GM23248 (cell line): ENCODE measurements at regions not wholly inside any gene's neighbourhood (a gene's known extent, or its start where the extent isn't known, plus 50 kb on each side); places are given as distances from the start of the nearest gene placed in this dataset.

Experiments
- DNase-seq: peaks from one replicate; pipeline ENCODE4 v3.0.0-alpha.2; 2015
- H2AFZ ChIP-seq: fragments of 200-600 bp; sonication (generic); 2 replicates; pipeline ENCODE4 v1.6.1; 2016; ENCODE audit warnings: antibody characterized with exemption
- H3F3A ChIP-seq: fragments of 200-600 bp; sonication (generic); 2 replicates; pipeline ENCODE4 v1.6.1; 2016; ENCODE audit warnings: mild to moderate bottlenecking, antibody characterized with exemption, mixed run types; ENCODE audit not compliant: insufficient read depth
- H3K27ac ChIP-seq: fragments of 200-600 bp; sonication (generic); 2 replicates; pipeline ENCODE4 v1.5.1; 2016; ENCODE audit warnings: mild to moderate bottlenecking
- H3K27me3 ChIP-seq: fragments of 200-600 bp; sonication (generic); replicated peaks from 2 replicates; pipeline ENCODE4 v1.6.1; 2016; ENCODE audit warnings: mild to moderate bottlenecking; ENCODE audit not compliant: insufficient read depth
- H3K36me3 ChIP-seq: fragments of 200-600 bp; sonication (generic); 2 replicates; pipeline ENCODE4 v1.6.1; 2016; ENCODE audit warnings: low read depth, mild to moderate bottlenecking
- H3K4me1 ChIP-seq: fragments of 200-600 bp; sonication (generic); 2 replicates; pipeline ENCODE4 v1.6.1; 2016; ENCODE audit warnings: mild to moderate bottlenecking; ENCODE audit not compliant: insufficient read depth
- H3K4me2 ChIP-seq: fragments of 200-600 bp; sonication (generic); one replicate; pipeline ENCODE4 v1.6.1; 2016; ENCODE audit warnings: mild to moderate bottlenecking; ENCODE audit not compliant: unreplicated experiment
- H3K4me3 ChIP-seq: fragments of 200-600 bp; sonication (generic); 2 replicates; pipeline ENCODE4 v1.5.1; 2016; ENCODE audit warnings: mild to moderate bottlenecking
- H3K79me2 ChIP-seq: fragments of 200-600 bp; sonication (generic); 2 replicates; pipeline ENCODE4 v1.6.1; 2016; ENCODE audit warnings: mild to moderate bottlenecking; ENCODE audit not compliant: insufficient read depth
- H3K9ac ChIP-seq: fragments of 200-600 bp; sonication (generic); 2 replicates; pipeline ENCODE4 v1.6.1; 2016; ENCODE audit warnings: mild to moderate bottlenecking
- H3K9me2 ChIP-seq: fragments of 200-600 bp; sonication (generic); 2 replicates; pipeline ENCODE4 v1.6.1; 2016; ENCODE audit warnings: mixed run types, mild to moderate bottlenecking, moderate library complexity; ENCODE audit not compliant: insufficient read depth
- H3K9me3 ChIP-seq: fragments of 200-600 bp; sonication (generic); one replicate; pipeline ENCODE4 v1.6.1; 2017; ENCODE audit warnings: low read depth
- H4K20me1 ChIP-seq: fragments of 200-600 bp; sonication (generic); 2 replicates; pipeline ENCODE4 v1.6.0; 2016; ENCODE audit not compliant: insufficient read depth
- EZH2 ChIP-seq: fragments of 200-600 bp; sonication (generic); IDR thresholded peaks from 2 replicates; pipeline ENCODE4 v1.6.1; 2018; ENCODE audit warnings: antibody characterized with exemption, mild to moderate bottlenecking; ENCODE audit not compliant: insufficient read depth, poor library complexity, severe bottlenecking
- EZH2phosphoT487 ChIP-seq: fragments of 200-600 bp; sonication (generic); IDR thresholded peaks from 2 replicates; pipeline ENCODE4 v1.6.1; 2018; ENCODE audit warnings: antibody characterized with exemption, moderate library complexity, mild to moderate bottlenecking, low read depth; ENCODE audit not compliant: insufficient read depth
- WGBS, 2 experiments: methylation state at CpG; one replicate each; pipeline ENCODE4 v1.1.6; 2015 to 2017; ENCODE audit warnings: low lambda C conversion rate in 2 of 2, low coverage in 1 of 2; ENCODE audit errors: missing lambda C conversion rate in 2 of 2; 5-methylcytosine and 5-hydroxymethylcytosine counted together
- in situ Hi-C: fragments of 300-500 bp; cut with MboI; formaldehyde crosslinking; loops from 2 replicates; pipeline ENCODE4 v1.15.0; 2020

- H3K4me2 ChIP-seq = no peak overlapping the region
- in situ Hi-C loops = no loop called here
- no peaks in the 10 kb centered on the region for H3K79me2 ChIP-seq
- H3K27me3 ChIP-seq = no peaks in the 10 kb centered on the region
- H3K9me3 ChIP-seq = no peaks in the 10 kb centered on the region
- 0 out of 2 replicates have a peak, but pooled peaks cover 3% of the 10 kb centered on the region for H3K4me1 ChIP-seq
- no peaks in the 10 kb centered on the region for H3F3A ChIP-seq
- H4K20me1 ChIP-seq = no peaks in the 10 kb centered on the region
- no peak overlapping the region for H3K27ac ChIP-seq
- DNase-seq = no peak
- 66 to 74% methylated on average over 2 of the region's 2 CpGs for WGBS, 2 experiments
- H3K9ac ChIP-seq = no peak overlapping the region
- H2AFZ ChIP-seq = no peak overlapping the region
- no peaks in the 10 kb centered on the region for H3K9me2 ChIP-seq
- H3K36me3 ChIP-seq = no peaks in the 10 kb centered on the region
- no peak overlapping the region for H3K4me3 ChIP-seq
- no peak for TF ChIP-seq EZH2
- no peak for TF ChIP-seq EZH2phosphoT487
These were observed 127.7 kb downstream of the SPRY2 start for GRCh38 chr13:80213201-80213600.

DNA sequence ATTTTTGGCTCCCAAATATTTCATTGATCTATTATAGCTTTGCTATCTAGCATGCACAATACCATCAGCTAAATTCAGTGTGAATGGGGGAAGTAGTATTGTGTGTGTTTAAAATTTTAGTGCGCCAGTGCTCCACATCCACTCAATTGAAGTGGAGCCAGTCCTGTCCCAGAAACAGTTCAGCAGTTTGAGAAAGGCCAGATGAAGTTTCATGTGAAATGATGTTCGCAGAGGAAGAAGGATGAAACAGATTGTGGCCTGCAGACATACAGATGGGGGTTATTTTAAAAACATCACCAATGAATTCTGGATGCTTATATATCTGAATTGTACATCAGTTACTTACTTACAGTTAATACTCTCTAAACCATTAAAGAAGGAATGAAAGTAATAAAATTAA is 129.4 kb downstream of the SPRY2 start:
- no peak for DNase-seq
- H2AFZ ChIP-seq = no peak overlapping the region
- H3F3A ChIP-seq = no peaks in the 10 kb centered on the region
- no peaks in the 10 kb centered on the region for H3K9me3 ChIP-seq
- H3K36me3 ChIP-seq = no peaks in the 10 kb centered on the region
- no peaks in the 10 kb centered on the region for H3K79me2 ChIP-seq
- H3K27me3 ChIP-seq = no peaks in the 10 kb centered on the region
- TF ChIP-seq EZH2phosphoT487 (no peak), EZH2 (no peak)
- no peaks in the 10 kb centered on the region for H3K9me2 ChIP-seq
- no peaks in the 10 kb centered on the region for H4K20me1 ChIP-seq
- no peak overlapping the region for H3K27ac ChIP-seq
- H3K9ac ChIP-seq = no peak overlapping the region
- H3K4me3 ChIP-seq = no peak overlapping the region
- H3K4me1 ChIP-seq = 0 out of 2 replicates have a peak, but pooled peaks cover 3% of the 10 kb centered on the region
- in situ Hi-C loops = no loop called here
- WGBS, 2 experiments = 71 to 81% methylated on average over 2 of the region's 2 CpGs
- H3K4me2 ChIP-seq = no peak overlapping the region

DNA sequence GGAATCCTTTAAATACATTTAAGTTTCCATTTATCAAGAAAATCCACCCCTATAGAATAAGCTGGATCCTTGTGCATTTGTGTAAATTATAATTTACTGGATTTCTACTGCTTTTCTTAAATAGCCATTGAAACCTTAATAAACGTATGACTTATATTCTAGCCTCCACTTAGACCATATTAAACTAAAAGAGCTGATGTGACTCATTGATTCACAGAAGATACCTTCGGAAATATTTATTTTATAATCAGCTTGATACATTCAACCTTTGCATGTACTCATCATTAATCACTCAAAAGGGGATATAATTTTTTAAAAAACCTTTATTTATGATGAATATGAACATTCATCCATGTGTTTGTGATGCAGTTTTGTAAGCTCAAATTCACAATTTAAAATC is 136.3 kb downstream of the SPRY2 start:
- WGBS, 2 experiments = 45 to 60% methylated on average over 2 of the region's 2 CpGs
- Histone ChIP-seq H3K36me3 (no peaks in the 10 kb centered on the region), H3K27me3 (no peaks in the 10 kb centered on the region)

GRCh38 chr13:80203496-80203895 is 137.4 kb downstream of the SPRY2 start:
- Histone ChIP-seq H3K79me2 (no peaks in the 10 kb centered on the region), H3K9me2 (no peaks in the 10 kb centered on the region), H4K20me1 (no peaks in the 10 kb centered on the region), H3K4me3 (no peak overlapping the region), H3K9ac (no peak overlapping the region), H3F3A (no peaks in the 10 kb centered on the region), H3K4me1 (no peaks in the 10 kb centered on the region), H3K27me3 (no peaks in the 10 kb centered on the region), H3K27ac (no peak overlapping the region), H3K4me2 (no peak overlapping the region), H3K9me3 (no peaks in the 10 kb centered on the region), H2AFZ (no peak overlapping the region), H3K36me3 (no peaks in the 10 kb centered on the region)
- DNase-seq = no peak
- 92 to 95% methylated on average over 3 of the region's 3 CpGs for WGBS, 2 experiments
- TF ChIP-seq EZH2phosphoT487 (no peak), EZH2 (no peak)
- in situ Hi-C loops = no loop called here

More for the DNA sequence above, 136.3 kb downstream of the SPRY2 start:
- no peak for DNase-seq
- in situ Hi-C loops = no loop called here
- Histone ChIP-seq H3K27ac (no peak overlapping the region), H2AFZ (no peak overlapping the region), H3K79me2 (no peaks in the 10 kb centered on the region), H4K20me1 (no peaks in the 10 kb centered on the region), H3F3A (no peaks in the 10 kb centered on the region), H3K4me2 (no peak overlapping the region), H3K9me3 (no peaks in the 10 kb centered on the region), H3K4me3 (no peak overlapping the region), H3K9ac (no peak overlapping the region), H3K4me1 (no peaks in the 10 kb centered on the region), H3K9me2 (no peaks in the 10 kb centered on the region)
- no peak for TF ChIP-seq EZH2phosphoT487
- TF ChIP-seq EZH2 = no peak
